NT2/D1 (cell line): ENCODE measurements at regions not wholly inside any gene's neighbourhood (a gene's known extent, or its start where the extent isn't known, plus 50 kb on each side); places are given as distances from the start of the nearest gene placed in this dataset.
A peak's percentile ranks its signal among the peaks of the same experiment; 100 is the strongest.

Source experiments
- DNase-seq: peaks from one replicate; pipeline ENCODE4 v3.0.0-alpha.2; 2011; ENCODE audit warnings: low read depth, low spot score
- H3K27me3 ChIP-seq: 2 replicates; pipeline ENCODE4 v1.6.0; 2011; ENCODE audit warnings: mild to moderate bottlenecking; ENCODE audit not compliant: insufficient read length, insufficient read depth
- H3K36me3 ChIP-seq: 2 replicates; pipeline ENCODE4 v1.6.1; 2011; ENCODE audit warnings: mild to moderate bottlenecking, low read length, mixed read lengths; ENCODE audit not compliant: insufficient read depth, insufficient read length
- H3K4me1 ChIP-seq: 2 replicates; pipeline ENCODE4 v1.5.1; 2011; ENCODE audit not compliant: insufficient read depth, insufficient read length
- H3K4me3 ChIP-seq: 2 replicates; pipeline ENCODE4 v1.5.1; 2011; ENCODE audit warnings: low read depth; ENCODE audit not compliant: insufficient read length
- H3K9ac ChIP-seq: 2 replicates; pipeline ENCODE4 v1.6.0; 2011; ENCODE audit warnings: low read depth; ENCODE audit not compliant: insufficient read length
- H3K9me3 ChIP-seq: 2 replicates; pipeline ENCODE4 v1.5.1; 2011; ENCODE audit warnings: mild to moderate bottlenecking, low read length; ENCODE audit not compliant: insufficient read depth
- SUZ12 ChIP-seq: IDR thresholded peaks from 2 replicates; pipeline ENCODE4 v1.6.1; 2011; ENCODE audit not compliant: insufficient read length, insufficient read depth; ENCODE audit errors: extremely low read depth
- YY1 ChIP-seq: IDR thresholded peaks from 2 replicates; pipeline ENCODE4 v1.6.1; 2011; ENCODE audit not compliant: insufficient read length, insufficient read depth
- ZNF274 ChIP-seq: IDR thresholded peaks from 2 replicates; pipeline ENCODE4 v1.6.1; 2011; ENCODE audit warnings: mild to moderate bottlenecking, low read depth, low read length

- no peak overlapping the region for H3K4me3 ChIP-seq
- H3K36me3 ChIP-seq, result no peaks in the 10 kb centered on the region
- H3K9ac ChIP-seq, result no peak overlapping the region
- no peak for TF ChIP-seq SUZ12
- TF ChIP-seq YY1, result no peak
- TF ChIP-seq ZNF274, result no peak
- DNase-seq, result no peak
- no peaks in the 10 kb centered on the region for H3K4me1 ChIP-seq
- no peaks in the 10 kb centered on the region for H3K9me3 ChIP-seq
- H3K27me3 ChIP-seq, result no peaks in the 10 kb centered on the region
Observed at GRCh38 chr2:108118996-108119395, 120.8 kb upstream of the SULT1C3 start.

- H3K9me3 ChIP-seq, result no peaks in the 10 kb centered on the region
- no peaks in the 10 kb centered on the region for H3K36me3 ChIP-seq
- no peak for TF ChIP-seq YY1
- no peak for TF ChIP-seq SUZ12
- TF ChIP-seq ZNF274, result no peak
- H3K4me1 ChIP-seq, result no peaks in the 10 kb centered on the region
- H3K4me3 ChIP-seq, result no peak overlapping the region
- no peak overlapping the region for H3K9ac ChIP-seq
- DNase-seq, result no peak
- no peaks in the 10 kb centered on the region for H3K27me3 ChIP-seq
Observed at GRCh38 chr2:108119492-108119891, 120.3 kb upstream of the SULT1C3 start.

- Histone ChIP-seq H3K9ac (no peak overlapping the region), H3K9me3 (no peaks in the 10 kb centered on the region), H3K27me3 (no peaks in the 10 kb centered on the region), H3K36me3 (no peaks in the 10 kb centered on the region), H3K4me1 (peaks cover 2% of the 10 kb centered on the region), H3K4me3 (no peak overlapping the region)
- no peak for DNase-seq
- TF ChIP-seq YY1 (no peak), SUZ12 (no peak)
Observed at GRCh38 chr2:108124736-108125495, 114.9 kb upstream of the SULT1C3 start.

- H3K4me3 ChIP-seq, result no peak overlapping the region
- no peak overlapping the region for H3K9ac ChIP-seq
- H3K27me3 ChIP-seq, result no peaks in the 10 kb centered on the region
- H3K9me3 ChIP-seq, result no peaks in the 10 kb centered on the region
- no peak for TF ChIP-seq ZNF274
- TF ChIP-seq YY1, result no peak
- no peak for TF ChIP-seq SUZ12
- no peak for DNase-seq
- no peaks in the 10 kb centered on the region for H3K36me3 ChIP-seq
- peaks cover 2% of the 10 kb centered on the region for H3K4me1 ChIP-seq
Observed at GRCh38 chr2:108125581-108125980, 114.2 kb upstream of the SULT1C3 start.

GRCh38 chr2:108128249-108128648, 111.5 kb upstream of the SULT1C3 start:
- peaks cover 2% of the 10 kb centered on the region for H3K4me1 ChIP-seq
- DNase-seq, result no peak
- no peak overlapping the region for H3K4me3 ChIP-seq
- H3K36me3 ChIP-seq, result no peaks in the 10 kb centered on the region
- no peaks in the 10 kb centered on the region for H3K27me3 ChIP-seq
- peaks cover 19% of the 10 kb centered on the region; the same call in 1 of the 2 replicates for H3K9me3 ChIP-seq
- TF ChIP-seq YY1, result no peak
- TF ChIP-seq SUZ12, result no peak
- TF ChIP-seq ZNF274, result no peak
- H3K9ac ChIP-seq, result no peak overlapping the region

- DNase-seq, result no peak
- H3K27me3 ChIP-seq, result no peaks in the 10 kb centered on the region
- no peak overlapping the region for H3K4me3 ChIP-seq
- no peak overlapping the region for H3K9ac ChIP-seq
- peaks cover 22% of the 10 kb centered on the region; the same call in 1 of the 2 replicates for H3K9me3 ChIP-seq
- H3K36me3 ChIP-seq, result no peaks in the 10 kb centered on the region
- TF ChIP-seq YY1, result no peak
- TF ChIP-seq ZNF274, result no peak
- TF ChIP-seq SUZ12, result no peak
- peaks cover 2% of the 10 kb centered on the region for H3K4me1 ChIP-seq
Observed at GRCh38 chr2:108129636-108130035, 110.1 kb upstream of the SULT1C3 start.

GRCh38 chr2:108133457-108133856, 106.3 kb upstream of the SULT1C3 start:
- TF ChIP-seq YY1, result no peak
- TF ChIP-seq ZNF274, result no peak
- TF ChIP-seq SUZ12, result no peak

More at GRCh38 chr2:108133457-108133856, 106.3 kb upstream of the SULT1C3 start:
- Histone ChIP-seq H3K9ac (no peak overlapping the region), H3K4me3 (no peak overlapping the region), H3K4me1 (peaks cover 2% of the 10 kb centered on the region), H3K9me3 (peaks cover 22% of the 10 kb centered on the region; the same call in 1 of the 2 replicates), H3K27me3 (no peaks in the 10 kb centered on the region), H3K36me3 (no peaks in the 10 kb centered on the region)
- peak; percentile 43 for DNase-seq
